NB4 (cell line): ENCODE measurements at regions not wholly inside any gene's neighbourhood (a gene's known extent, or its start where the extent isn't known, plus 50 kb on each side); places are given as distances from the start of the nearest gene placed in this dataset.
A peak's percentile ranks its signal among the peaks of the same experiment; 100 is the strongest.

Source experiments
- DNase-seq: peaks from one replicate; pipeline ENCODE4 v3.0.0; 2010; ENCODE audit warnings: low read depth
- H3K4me3 ChIP-seq: one replicate; pipeline ENCODE4 v1.5.1; 2011; ENCODE audit warnings: mild to moderate bottlenecking, low read depth, low read length, moderate library complexity
- CTCF ChIP-seq: IDR thresholded peaks from one replicate; pipeline ENCODE4 v1.5.1; 2012; ENCODE audit warnings: low read depth, low read length
- MAX ChIP-seq: IDR thresholded peaks from 2 replicates; pipeline ENCODE4 v1.6.1; 2011; ENCODE audit warnings: low read depth, low read length
- MYC ChIP-seq: IDR thresholded peaks from 2 replicates; pipeline ENCODE4 v1.6.1; 2011; ENCODE audit warnings: low read depth, low read length
- POLR2A ChIP-seq: IDR thresholded peaks from 2 replicates; pipeline ENCODE4 v1.6.1; 2011; ENCODE audit warnings: mild to moderate bottlenecking; ENCODE audit not compliant: insufficient read length; ENCODE audit errors: extremely low read depth

GRCh38 chr3:41024031-41024836 is 175.1 kb upstream of the CTNNB1 start:
- DNase-seq: no peak
- no peak overlapping the region for H3K4me3 ChIP-seq
- no peak for TF ChIP-seq MAX
- TF ChIP-seq POLR2A: no peak
- no peak for TF ChIP-seq CTCF
- TF ChIP-seq MYC: no peak

- TF ChIP-seq CTCF (no peak), MYC (no peak), POLR2A (no peak), MAX (no peak)
- no peak overlapping the region for H3K4me3 ChIP-seq
- DNase-seq: peak; percentile 7
Observed at GRCh38 chr3:41026394-41027177, 172.7 kb upstream of the CTNNB1 start.

- TF ChIP-seq POLR2A (no peak), MYC (no peak), CTCF (no peak), MAX (no peak)
- H3K4me3 ChIP-seq: no peak overlapping the region
- DNase-seq: no peak
Observed at GRCh38 chr3:41029356-41029755, 169.9 kb upstream of the CTNNB1 start.

GRCh38 chr3:41030220-41030619 is 169.1 kb upstream of the CTNNB1 start:
- no peak for DNase-seq
- TF ChIP-seq POLR2A: no peak
- TF ChIP-seq MAX: no peak
- TF ChIP-seq CTCF: no peak
- TF ChIP-seq MYC: no peak
- H3K4me3 ChIP-seq: no peak overlapping the region

GRCh38 chr3:41031401-41031800 is 167.9 kb upstream of the CTNNB1 start:
- H3K4me3 ChIP-seq: no peak overlapping the region
- DNase-seq: peak; percentile 18
- TF ChIP-seq MAX (no peak), MYC (no peak)

- TF ChIP-seq MYC (no peak), POLR2A (no peak), MAX (no peak), CTCF (no peak)
- H3K4me3 ChIP-seq: no peak overlapping the region
- no peak for DNase-seq
Observed at GRCh38 chr3:41033956-41034519, 165.3 kb upstream of the CTNNB1 start.
